ENCODE measurements at regions not wholly inside any gene's neighbourhood (a gene's known extent, or its start where the extent isn't known, plus 50 kb on each side); places are given as distances from the start of the nearest gene placed in this dataset.

DNA sequence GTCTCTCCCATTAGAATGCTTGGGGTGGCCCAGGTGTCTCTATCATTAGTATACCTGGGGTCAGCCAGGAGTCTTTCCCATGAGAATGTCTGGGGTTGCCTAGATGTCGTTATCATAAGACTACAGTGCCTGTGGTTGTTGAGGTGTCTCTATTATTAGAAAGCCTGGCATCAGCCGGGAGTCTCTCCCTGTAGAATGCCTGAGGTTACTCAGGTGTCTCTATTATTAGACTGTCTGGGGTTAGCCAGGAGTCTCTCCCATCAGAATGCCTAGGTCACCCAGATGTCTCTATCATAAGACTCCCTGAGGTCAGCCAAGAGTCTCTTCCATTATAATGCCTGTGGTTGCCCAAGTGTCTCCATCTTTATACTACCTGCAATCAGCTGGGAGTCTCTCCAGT lies 1541.1 kb downstream of the UQCRFS1 start:
- no peak overlapping the region for H3K4me3 ChIP-seq (replicated peaks in 1 of 2; ENCODE audit: low read depth in 2 of 2, low read length in 2 of 2)
- TF ChIP-seq CTCF (IDR thresholded peaks at IDR 0.05; ENCODE audit: low read depth, low read length): no peak
- DNase-seq (ENCODE audit: low read depth in 2 of 2): no peak

DNA sequence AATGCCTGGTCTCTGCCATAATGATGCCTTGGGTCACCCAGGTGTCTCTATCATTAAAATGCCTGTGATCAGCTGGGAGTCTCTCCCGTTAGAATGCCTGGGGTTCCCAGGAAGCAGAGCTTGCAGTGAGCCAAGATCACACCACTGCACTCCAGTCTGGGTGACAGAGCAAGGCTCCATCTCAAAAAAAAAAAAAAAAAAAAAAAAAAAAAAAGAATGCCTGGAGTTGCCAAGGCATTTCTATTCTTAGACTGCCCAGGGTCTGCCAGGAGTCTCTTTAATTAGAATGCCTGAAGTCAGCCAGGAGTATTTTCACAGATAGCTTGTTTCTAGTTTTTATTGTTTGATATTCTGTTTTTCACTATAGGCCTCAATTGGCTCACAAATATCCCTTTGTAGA lies 1552.5 kb downstream of the UQCRFS1 start:
- no peak for DNase-seq (ENCODE audit: low read depth in 2 of 2)
- no peak for TF ChIP-seq CTCF (IDR thresholded peaks at IDR 0.05; ENCODE audit: low read depth, low read length)
- H3K4me3 ChIP-seq (replicated peaks in 1 of 2; ENCODE audit: low read depth in 2 of 2, low read length in 2 of 2): no peak overlapping the region

- no peak for TF ChIP-seq CTCF (IDR thresholded peaks at IDR 0.05; ENCODE audit: low read depth, low read length)
- no peak for DNase-seq (ENCODE audit: low read depth in 2 of 2)
- H3K4me3 ChIP-seq (replicated peaks in 1 of 2; ENCODE audit: low read depth in 2 of 2, low read length in 2 of 2): no peak overlapping the region
Measured at GRCh38 chr19:27657271-27658051, 1555.5 kb downstream of the UQCRFS1 start.

GRCh38 chr19:27654266-27654990 lies 1558.5 kb downstream of the UQCRFS1 start:
- no peak overlapping the region for H3K4me3 ChIP-seq (replicated peaks in 1 of 2; ENCODE audit: low read depth in 2 of 2, low read length in 2 of 2)
- TF ChIP-seq CTCF (IDR thresholded peaks at IDR 0.05; ENCODE audit: low read depth, low read length): no peak
- no peak for DNase-seq (ENCODE audit: low read depth in 2 of 2)

DNA sequence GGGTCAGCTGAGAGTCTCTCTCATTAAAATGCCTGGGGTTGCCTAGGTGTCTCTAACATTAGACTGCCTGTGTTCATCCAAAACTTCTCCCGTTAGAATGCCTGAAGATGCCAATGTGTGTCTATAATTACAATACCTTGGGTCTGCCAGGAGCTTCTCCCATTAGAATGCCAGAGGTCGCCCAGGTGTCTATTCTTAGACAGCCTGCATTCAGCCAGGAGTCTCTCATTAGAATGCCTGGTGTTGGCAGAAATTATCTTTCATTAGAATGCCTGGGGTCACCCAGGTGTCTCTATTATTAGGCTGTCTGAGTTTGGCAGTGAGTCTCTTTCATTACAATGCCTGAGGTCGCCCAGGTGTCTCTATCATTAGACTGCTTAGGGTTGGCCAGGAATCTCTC lies 1560.2 kb downstream of the UQCRFS1 start:
- no peak overlapping the region for H3K4me3 ChIP-seq (replicated peaks in 1 of 2; ENCODE audit: low read depth in 2 of 2, low read length in 2 of 2)
- TF ChIP-seq CTCF (IDR thresholded peaks at IDR 0.05; ENCODE audit: low read depth, low read length): no peak
- no peak for DNase-seq (ENCODE audit: low read depth in 2 of 2)

DNA sequence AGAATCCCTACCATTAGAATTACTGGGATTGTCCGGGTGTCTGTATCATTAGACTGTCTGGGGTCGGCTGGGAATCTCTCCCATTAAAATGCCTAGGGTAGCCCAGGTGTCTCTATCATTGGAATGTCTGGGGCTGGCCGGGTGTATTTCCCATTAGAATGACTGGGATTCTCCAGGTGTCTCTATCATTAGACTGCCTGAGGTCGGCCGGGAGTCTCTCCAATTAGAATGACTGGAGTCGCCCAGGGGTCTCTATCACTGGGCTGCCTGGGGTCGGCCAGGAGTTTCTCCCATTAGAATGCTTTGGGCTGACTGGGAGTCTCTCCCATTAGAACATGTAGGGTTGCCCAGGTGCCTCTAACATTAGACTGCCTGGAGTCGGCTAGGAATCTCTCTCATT lies 1560.7 kb downstream of the UQCRFS1 start:
- DNase-seq (ENCODE audit: low read depth in 2 of 2): no peak
- TF ChIP-seq CTCF (IDR thresholded peaks at IDR 0.05; ENCODE audit: low read depth, low read length): no peak
- no peak overlapping the region for H3K4me3 ChIP-seq (replicated peaks in 1 of 2; ENCODE audit: low read depth in 2 of 2, low read length in 2 of 2)

Data from cardiac fibroblast (primary cell).